Stimulated activated CD4-positive, alpha-beta T cell treated with anti-CD3 and anti-CD28 coated beads, Interleukin-1b, Interleukin-23, amount 100 ng/mL, for 48 hours (primary cell): ENCODE measurements at regions not wholly inside any gene's neighbourhood (a gene's known extent, or its start where the extent isn't known, plus 50 kb on each side); places are given as distances from the start of the nearest gene placed in this dataset.
A peak's percentile ranks its signal among the peaks of the same experiment; 100 is the strongest.

Experiments used
- DNase-seq: peaks from one replicate; pipeline ENCODE4 v3.0.0-alpha.2; 2020

- no peak for DNase-seq
These were observed 234.4 kb upstream of the GPRIN3 start for GRCh38 chr4:89541998-89542397.

GRCh38 chr4:89539797-89540711 is 232.5 kb upstream of the GPRIN3 start:
- no peak for DNase-seq

DNA sequence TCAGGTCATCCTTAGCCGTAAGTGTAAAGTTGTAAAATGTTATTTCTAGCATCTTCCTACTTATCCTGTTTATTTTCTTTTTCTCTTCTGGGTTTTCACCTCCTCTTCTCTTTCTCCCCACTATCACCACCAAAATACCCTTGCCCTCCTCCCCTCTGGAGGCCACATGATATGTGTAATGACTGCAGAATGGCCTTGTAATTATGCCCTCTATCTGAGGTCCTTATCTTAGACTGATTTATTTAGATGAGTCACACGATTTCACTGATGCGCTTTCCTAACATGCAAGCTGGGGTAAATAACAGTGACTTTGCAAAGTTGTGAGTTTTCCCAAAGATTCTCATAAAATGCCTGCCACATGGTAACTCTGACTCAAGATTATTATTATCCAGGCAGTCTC is 231.8 kb upstream of the GPRIN3 start:
- no peak for DNase-seq

DNA sequence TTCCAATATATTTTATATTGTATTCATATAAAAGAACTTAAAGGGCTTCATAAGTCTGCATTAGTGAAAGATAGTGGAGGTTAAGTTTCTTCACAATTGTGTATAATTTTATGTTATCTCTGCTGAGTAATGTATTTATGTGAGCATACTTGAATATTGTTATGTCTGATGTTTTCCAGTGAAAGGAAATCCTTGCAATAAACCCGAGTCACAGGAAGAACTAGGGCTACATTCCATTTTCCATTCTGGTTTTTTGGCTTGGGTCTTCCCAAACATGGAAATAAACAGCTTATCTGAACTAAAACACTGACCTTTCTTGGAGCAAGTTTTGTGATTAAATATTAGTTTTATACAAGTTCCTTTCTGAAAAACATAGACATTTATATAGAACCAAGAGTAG is 231.3 kb upstream of the GPRIN3 start:
- DNase-seq = no peak

GRCh38 chr4:89538171-89538570 is 230.6 kb upstream of the GPRIN3 start:
- DNase-seq = no peak

GRCh38 chr4:89537281-89537680 is 229.7 kb upstream of the GPRIN3 start:
- DNase-seq = no peak

GRCh38 chr4:89535251-89535650 is 227.7 kb upstream of the GPRIN3 start:
- no peak for DNase-seq

GRCh38 chr4:89534356-89534755 is 226.8 kb upstream of the GPRIN3 start:
- DNase-seq = no peak

DNA sequence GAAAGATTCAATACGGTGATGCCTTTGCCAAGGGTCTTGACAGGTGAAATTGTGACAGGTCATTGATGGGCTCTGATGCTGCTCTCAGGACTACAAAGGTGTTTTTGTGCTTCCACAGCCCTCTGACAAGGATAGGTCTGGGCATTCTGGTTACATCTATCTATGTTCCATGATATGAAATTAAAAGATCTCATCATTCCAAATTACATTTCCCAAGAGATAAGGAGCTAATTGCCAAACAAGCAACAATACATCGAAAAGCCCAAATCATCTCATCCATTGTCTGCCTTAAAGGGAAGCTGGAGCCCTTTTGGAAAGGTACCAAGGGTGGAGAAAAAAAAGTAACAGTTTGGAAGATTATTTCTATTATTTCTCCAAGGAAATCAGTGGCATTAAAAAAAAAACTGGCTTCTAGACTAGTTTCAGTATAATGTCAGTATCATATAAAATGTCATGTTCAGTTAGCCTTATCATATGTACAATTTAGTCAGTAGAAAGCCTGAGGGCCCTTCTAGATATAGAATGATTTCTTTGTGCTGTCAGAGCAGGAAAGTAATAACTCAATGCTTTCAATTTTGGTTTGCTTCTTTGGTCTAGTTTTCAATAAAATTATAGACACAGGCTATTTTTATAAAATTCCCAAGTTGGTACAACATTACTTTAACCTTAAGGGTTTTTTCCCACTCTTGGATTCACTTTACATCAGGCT is 224.5 kb upstream of the GPRIN3 start:
- DNase-seq = no peak

DNA sequence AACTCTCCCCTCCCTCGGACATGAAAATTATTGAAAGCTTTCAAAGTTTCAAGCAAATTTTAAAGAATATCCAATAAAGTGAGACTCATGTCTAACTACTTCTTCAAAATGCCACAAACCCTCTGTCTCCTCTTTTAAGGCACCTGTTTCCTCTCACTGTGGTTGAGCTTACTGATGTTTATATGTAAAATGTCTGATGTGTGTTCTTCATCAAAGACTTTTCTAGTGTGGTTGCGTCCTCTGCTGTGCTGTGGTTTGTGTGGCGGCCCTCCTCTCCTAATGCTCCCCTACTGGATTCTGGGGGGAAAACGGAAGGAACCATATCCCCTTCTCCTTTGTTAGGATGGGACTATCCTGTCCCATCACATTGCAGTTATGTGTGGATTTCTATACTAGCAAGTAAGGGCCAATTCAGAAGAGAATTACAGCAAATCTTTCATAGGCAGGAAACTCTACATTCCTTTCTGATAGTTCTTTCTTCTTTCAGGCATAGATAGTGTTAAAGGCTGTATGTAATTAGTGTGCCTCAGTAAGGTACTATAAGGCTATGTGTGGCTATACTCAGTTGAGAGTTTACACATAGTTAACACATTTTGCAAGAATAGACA is 221.0 kb upstream of the GPRIN3 start:
- DNase-seq = no peak

DNA sequence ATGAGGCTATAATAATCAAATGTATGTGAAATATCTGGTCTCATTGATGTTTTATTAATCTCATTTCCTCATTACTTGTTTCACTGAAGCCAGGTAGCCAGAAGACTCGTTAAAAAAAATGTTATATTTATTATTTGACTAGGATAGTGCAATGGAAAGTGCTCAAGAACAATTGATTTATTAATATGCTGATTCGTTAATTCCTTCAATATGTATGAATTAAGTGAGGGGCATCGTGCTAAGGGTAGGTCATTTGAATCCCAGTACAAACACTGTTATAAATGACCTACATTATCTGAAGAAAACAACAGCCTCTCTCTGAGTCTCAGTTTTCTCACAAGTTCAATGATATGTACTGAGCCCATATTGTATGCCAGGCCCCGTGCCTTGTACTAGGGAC is 214.2 kb upstream of the GPRIN3 start:
- no peak for DNase-seq

DNA sequence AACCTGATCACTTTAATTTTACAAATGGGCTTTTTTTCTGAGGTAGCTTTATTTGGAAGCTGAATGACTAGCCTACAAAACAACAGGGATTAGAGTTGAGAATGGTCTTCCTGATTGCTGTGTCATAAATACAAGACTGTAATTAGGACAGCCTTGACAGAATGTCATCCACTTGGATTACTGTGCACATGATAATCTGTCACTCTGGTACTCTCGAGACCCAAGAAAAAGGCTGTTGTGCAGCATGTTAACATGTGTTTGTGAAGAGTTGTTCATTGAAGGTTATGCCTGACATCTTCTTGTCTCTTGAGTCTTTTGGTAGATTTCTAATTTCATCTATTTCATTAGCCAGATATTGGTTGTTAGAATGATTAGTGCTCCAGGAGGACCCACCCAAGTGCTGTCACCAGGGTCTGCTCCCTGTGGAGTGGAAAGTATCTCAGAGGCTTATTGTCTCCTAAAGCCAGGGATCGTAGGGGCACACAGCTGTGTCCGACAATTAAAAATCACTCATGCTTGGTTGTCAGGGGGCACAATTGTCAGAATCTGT is 212.2 kb upstream of the GPRIN3 start:
- no peak for DNase-seq

DNA sequence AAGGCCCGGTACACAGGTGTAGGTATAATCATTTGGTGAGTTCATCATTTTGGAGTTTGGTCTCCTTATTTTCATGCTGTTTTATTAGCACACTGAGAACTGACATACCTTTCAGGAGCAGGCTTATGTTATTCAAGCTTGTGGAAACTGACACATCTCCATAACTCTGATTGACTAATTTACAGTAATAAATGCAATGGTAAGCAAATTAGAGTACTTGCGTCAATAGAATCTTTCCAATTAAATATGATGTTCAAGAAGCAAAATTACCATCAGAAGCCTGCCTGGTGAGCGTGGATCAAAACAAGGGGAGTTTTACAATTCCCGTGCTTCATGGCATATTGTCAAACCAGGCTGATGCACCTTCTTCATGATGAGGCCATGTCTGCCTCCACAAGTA is 210.7 kb upstream of the GPRIN3 start:
- DNase-seq = no peak

- no peak for DNase-seq
These were observed 207.2 kb upstream of the GPRIN3 start for GRCh38 chr4:89514811-89515210.

DNA sequence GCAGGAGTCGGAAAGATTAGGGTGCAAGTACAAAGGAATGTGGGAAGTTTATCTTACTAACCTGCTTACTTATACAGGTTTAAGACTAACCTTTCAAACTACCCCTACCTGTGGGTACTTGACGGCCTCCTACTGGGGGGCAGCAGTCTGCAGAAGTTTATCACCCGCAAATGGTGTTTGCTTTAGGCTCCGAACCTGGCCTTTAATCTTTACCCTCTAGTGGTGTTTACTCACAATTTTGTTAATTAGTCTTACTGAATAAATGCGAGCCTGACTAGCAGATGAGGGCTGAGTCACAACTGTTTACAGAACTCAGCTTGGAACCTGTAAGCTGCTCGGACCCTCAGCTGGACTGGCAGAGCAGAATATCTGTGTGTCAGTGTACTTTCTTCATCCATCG is 204.2 kb upstream of the GPRIN3 start:
- DNase-seq = no peak

GRCh38 chr4:89509708-89510281 is 202.2 kb upstream of the GPRIN3 start:
- DNase-seq = peak; percentile 15

DNA sequence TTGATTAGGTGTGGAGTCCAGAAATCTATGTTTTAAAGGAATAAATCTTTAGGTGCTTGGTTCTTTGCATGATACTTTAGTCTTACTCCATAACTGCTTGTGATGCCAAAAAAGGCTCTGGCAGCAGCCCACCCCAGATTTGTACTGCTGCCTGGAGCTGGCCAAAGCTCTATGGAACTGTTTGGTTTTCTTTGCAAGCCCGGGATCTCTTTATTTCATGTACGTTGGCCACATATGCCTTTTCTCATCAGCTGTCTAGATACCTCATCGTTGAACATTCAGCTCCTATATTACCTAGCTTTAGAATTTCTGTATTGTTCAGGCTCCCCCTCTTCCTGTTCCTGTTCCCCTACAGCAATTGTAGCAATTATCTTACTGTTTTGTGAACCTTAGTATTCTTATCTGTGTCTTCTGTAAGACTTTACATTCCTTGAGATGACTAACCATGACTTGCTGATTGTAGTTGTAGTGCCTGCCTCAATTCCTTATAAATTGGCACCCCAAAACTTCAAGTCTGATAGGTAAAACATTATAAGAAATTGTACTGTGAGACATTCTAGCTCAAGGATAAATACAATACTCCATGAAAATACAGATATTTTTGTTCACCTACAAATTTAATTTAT is 199.4 kb upstream of the GPRIN3 start:
- no peak for DNase-seq

DNA sequence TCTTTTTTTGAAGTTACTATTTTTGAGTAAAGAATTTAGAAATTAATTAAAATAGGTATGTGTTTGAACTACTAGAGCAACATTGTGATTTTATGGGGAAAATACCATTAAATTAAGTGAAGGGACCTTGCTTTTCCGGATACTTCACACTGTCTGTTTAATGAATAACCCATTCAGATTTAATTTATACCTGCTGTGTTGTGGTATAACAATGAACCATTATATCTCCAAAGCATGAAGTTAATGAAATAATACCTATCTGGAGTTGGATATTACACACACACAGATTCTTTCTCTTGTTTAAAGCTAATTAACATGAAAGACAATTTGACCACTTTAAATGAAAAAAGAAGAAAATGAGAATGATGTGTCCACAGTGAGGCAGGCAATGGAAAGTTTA is 195.0 kb upstream of the GPRIN3 start:
- no peak for DNase-seq

- DNase-seq = no peak
These were observed 190.1 kb upstream of the GPRIN3 start for GRCh38 chr4:89497517-89498308.

GRCh38 chr4:89496851-89497250 is 189.3 kb upstream of the GPRIN3 start:
- no peak for DNase-seq

GRCh38 chr4:89493367-89493766 is 185.8 kb upstream of the GPRIN3 start:
- no peak for DNase-seq

DNA sequence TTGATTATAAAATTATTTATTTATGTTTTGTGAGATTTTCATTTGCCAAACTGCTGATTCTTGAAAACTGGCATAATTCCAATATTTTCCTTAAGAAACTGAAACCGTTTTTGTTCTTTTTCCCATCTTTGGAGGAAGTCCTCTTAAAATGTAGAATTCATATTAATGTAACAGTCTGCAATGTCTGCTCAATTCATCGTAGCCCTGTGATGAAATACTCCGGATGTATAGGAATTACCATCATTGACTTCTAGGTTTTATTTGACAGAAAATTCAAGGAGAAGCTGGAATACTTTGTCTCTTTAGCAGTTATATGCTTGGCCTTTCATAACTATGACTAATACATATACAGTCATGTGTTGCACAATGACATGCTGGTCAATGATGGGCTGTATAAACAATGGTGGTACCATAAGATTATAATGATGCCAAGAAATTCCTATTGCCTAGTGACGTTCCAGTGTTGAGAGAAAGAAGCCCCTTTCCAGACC is 185.0 kb upstream of the GPRIN3 start:
- DNase-seq = no peak
